ENCODE measurements at regions not wholly inside any gene's neighbourhood (a gene's known extent, or its start where the extent isn't known, plus 50 kb on each side); places are given as distances from the start of the nearest gene placed in this dataset.

DNA sequence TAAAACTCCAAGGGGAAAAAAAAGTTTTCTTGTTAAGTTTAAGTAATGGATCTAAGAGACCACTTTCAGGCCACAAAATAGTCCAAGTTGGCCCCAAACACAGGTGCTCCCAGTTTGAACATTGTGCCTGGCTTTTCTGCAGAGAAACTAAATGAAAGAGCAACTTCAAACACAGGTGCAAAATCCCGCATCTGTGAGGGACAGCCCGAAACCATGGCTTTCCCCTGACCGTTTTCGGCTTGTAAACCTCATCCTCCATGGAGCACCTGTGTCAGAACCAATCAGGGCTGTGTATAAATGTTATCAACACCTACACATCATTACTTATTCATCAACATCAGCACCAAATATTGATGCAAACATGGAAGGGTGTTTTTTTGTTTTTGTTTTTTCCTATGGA lies 126.8 kb upstream of the OBI1 start:
- no peaks in the 10 kb centered on the region for H3K4me1 ChIP-seq
- no peak overlapping the region for H3K9ac ChIP-seq (ENCODE audit: low read depth in 2 of 2, low read length in 2 of 2)
- H3K4me3 ChIP-seq: no peak overlapping the region
- H3K27me3 ChIP-seq: no peaks in the 10 kb centered on the region
- intact Hi-C loops (cut with DNase I): no loop called here
- no peak overlapping the region for H3K27ac ChIP-seq
- TF ChIP-seq, protein P1, sequence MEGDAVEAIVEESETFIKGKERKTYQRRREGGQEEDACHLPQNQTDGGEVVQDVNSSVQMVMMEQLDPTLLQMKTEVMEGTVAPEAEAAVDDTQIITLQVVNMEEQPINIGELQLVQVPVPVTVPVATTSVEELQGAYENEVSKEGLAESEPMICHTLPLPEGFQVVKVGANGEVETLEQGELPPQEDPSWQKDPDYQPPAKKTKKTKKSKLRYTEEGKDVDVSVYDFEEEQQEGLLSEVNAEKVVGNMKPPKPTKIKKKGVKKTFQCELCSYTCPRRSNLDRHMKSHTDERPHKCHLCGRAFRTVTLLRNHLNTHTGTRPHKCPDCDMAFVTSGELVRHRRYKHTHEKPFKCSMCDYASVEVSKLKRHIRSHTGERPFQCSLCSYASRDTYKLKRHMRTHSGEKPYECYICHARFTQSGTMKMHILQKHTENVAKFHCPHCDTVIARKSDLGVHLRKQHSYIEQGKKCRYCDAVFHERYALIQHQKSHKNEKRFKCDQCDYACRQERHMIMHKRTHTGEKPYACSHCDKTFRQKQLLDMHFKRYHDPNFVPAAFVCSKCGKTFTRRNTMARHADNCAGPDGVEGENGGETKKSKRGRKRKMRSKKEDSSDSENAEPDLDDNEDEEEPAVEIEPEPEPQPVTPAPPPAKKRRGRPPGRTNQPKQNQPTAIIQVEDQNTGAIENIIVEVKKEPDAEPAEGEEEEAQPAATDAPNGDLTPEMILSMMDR (IDR thresholded peaks at IDR 0.05): no peak
- H3K9me3 ChIP-seq: no peaks in the 10 kb centered on the region
- no peaks in the 10 kb centered on the region for H3K36me3 ChIP-seq
- no peak for DNase-seq

DNA sequence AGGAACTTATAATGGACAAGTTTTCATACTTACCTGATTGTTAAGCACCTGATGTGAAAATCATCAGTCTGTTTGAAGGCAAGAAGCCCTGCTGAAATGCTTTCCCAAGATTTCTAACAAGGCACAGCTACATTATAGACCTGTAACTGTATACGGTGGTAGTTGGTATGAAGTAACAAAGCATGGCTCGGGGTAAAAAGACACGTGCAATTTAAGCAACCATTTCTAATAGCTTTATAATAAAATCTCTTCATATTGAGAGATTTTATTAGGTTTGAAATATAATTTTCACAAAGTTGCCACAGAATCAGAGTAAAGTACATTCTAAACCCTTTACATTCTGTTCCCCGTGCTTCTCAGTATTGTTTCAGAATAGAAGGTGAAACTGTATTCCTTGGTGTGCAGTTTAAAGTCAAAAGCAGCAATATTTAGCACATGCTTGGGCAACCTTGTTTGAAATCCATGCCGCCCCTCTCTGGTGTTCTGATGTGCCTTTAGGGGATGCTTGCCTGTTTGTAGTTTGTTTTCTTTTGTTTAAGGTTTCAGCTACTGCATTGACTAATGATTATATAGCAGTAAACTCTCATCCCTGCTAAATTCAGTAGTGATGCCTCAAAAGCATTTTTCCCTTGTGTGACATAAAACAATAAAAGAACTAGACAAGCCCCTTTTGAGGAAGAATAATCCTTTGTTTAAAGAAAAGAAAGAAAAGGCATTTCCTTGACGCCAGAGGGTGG lies 125.2 kb upstream of the OBI1 start:
- no peak overlapping the region for H3K27ac ChIP-seq
- no peaks in the 10 kb centered on the region for H3K27me3 ChIP-seq
- intact Hi-C loops (cut with DNase I): no loop called here
- H3K4me1 ChIP-seq: no peaks in the 10 kb centered on the region
- TF ChIP-seq, protein P1 (IDR thresholded peaks at IDR 0.05): no peak
- no peak overlapping the region for H3K9ac ChIP-seq (ENCODE audit: low read depth in 2 of 2, low read length in 2 of 2)
- DNase-seq: no peak
- H3K9me3 ChIP-seq: no peaks in the 10 kb centered on the region
- H3K36me3 ChIP-seq: no peaks in the 10 kb centered on the region
- no peak overlapping the region for H3K4me3 ChIP-seq

DNA sequence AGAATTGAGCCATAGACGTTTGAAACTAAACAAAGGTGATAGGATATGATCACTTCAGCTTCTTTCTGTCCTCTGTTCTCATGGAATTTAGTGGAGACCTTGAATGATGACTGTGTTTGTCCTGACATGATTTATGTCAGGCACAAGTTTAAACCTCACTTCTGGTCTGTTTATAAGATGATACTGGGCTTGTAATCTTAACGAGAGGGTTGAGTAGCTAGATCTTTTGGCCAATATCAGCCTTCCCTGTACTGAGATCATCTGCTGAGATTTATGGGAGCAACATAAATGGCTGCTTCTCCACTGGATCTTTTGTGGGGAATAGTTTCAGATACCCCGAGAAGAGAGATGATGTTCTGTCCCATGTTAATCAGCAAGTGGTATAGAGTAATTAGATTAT lies 121.8 kb upstream of the OBI1 start:
- Histone ChIP-seq H3K9me3 (no peaks in the 10 kb centered on the region), H3K4me1 (no peaks in the 10 kb centered on the region), H3K36me3 (no peaks in the 10 kb centered on the region), H3K27me3 (no peaks in the 10 kb centered on the region), H3K9ac (ENCODE audit: low read depth in 2 of 2, low read length in 2 of 2) (no peak overlapping the region), H3K4me3 (no peak overlapping the region), H3K27ac (no peak overlapping the region)
- no peak for DNase-seq
- intact Hi-C loops (cut with DNase I): no loop called here
- TF ChIP-seq, protein P1 (IDR thresholded peaks at IDR 0.05): no peak

DNA sequence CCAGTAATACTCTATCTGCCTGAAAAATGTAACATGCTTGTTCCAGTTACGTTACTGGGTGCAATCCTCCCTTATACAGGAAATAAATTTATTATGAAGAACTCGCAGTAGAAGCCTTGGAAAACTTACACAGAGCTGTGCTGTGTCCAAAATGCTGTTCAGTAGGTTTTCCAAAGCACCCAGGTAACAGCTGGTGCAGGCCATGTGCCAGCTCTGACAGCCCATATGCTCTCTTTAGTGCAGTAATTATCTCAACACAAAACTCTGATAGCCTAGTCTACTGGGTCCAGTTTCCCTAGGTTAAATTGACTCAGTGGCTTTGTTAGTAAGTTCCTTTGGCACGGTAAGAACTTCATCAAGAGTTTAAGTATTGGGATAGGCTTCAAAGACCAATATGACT lies 120.7 kb upstream of the OBI1 start:
- DNase-seq: no peak
- Histone ChIP-seq H3K4me3 (no peak overlapping the region), H3K4me1 (no peaks in the 10 kb centered on the region), H3K9me3 (no peaks in the 10 kb centered on the region), H3K27me3 (no peaks in the 10 kb centered on the region), H3K36me3 (no peaks in the 10 kb centered on the region), H3K9ac (ENCODE audit: low read depth in 2 of 2, low read length in 2 of 2) (no peak overlapping the region), H3K27ac (no peak overlapping the region)
- intact Hi-C loops (cut with DNase I): no loop called here
- TF ChIP-seq, protein P1 (IDR thresholded peaks at IDR 0.05): no peak

DNA sequence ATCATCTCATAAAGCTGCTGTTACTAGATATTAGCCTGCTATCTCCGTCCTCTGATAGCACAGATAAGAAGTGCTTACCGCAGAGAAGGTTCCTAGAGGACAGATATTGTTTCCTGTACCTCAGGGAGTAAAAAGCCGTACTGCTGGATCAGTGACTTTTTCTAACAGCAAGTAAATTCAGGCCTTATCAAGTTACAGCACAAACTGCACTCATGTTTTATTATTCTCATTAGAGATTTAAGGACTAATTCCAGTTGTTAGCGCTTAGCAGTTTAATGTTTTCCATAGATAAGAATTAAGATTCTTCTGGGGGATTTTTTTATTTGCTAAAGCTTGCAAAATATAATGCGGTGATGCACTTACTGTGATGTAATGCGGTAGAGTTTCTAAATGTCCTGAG lies 119.0 kb upstream of the OBI1 start:
- Histone ChIP-seq H3K27me3 (no peaks in the 10 kb centered on the region), H3K4me3 (no peak overlapping the region), H3K27ac (no peak overlapping the region), H3K9me3 (no peaks in the 10 kb centered on the region), H3K36me3 (no peaks in the 10 kb centered on the region), H3K4me1 (no peaks in the 10 kb centered on the region), H3K9ac (ENCODE audit: low read depth in 2 of 2, low read length in 2 of 2) (no peak overlapping the region)
- intact Hi-C loops (cut with DNase I): no loop called here
- no peak for DNase-seq
- TF ChIP-seq, protein P1 (IDR thresholded peaks at IDR 0.05): no peak
